CD14-positive monocyte (primary cell): ENCODE measurements at regions not wholly inside any gene's neighbourhood (a gene's known extent, or its start where the extent isn't known, plus 50 kb on each side); places are given as distances from the start of the nearest gene placed in this dataset.
A peak's percentile ranks its signal among the peaks of the same experiment; 100 is the strongest.

Source experiments
- DNase-seq, 3 donors: peaks; one replicate each; pipeline ENCODE4 v3.0.0-alpha.2; 2011 to 2022
- H2AFZ ChIP-seq: 2 replicates; pipeline ENCODE4 v1.6.0; 2012; ENCODE audit warnings: mild to moderate bottlenecking, low read depth, low read length, inconsistent platforms; ENCODE audit not compliant: insufficient read depth, poor library complexity, severe bottlenecking
- H3K27ac ChIP-seq, 2 donors: 1 replicate in 1 of 2; 2 replicates in 1 of 2; pipeline ENCODE4 v1.5.1; 2012 to 2013; ENCODE audit warnings: low read length in 2 of 2, control low read depth in 1 of 2, inconsistent platforms in 1 of 2, low read depth in 1 of 2, mild to moderate bottlenecking in 1 of 2
- H3K27me3 ChIP-seq, 2 donors: one replicate each; pipeline versions ENCODE4 v1.6.0 to v1.6.1; 2011 to 2013; ENCODE audit warnings: low read length in 2 of 2; ENCODE audit not compliant: control insufficient read depth in 2 of 2, insufficient read depth in 2 of 2
- H3K36me3 ChIP-seq, 2 donors: replicated peaks in 1 of 2; 1 replicate in 1 of 2; 2 replicates in 1 of 2; pipeline versions ENCODE4 v1.5.1 to v1.6.1; 2012 to 2013; ENCODE audit warnings: low read length in 2 of 2, control low read depth in 1 of 2, inconsistent platforms in 1 of 2, mild to moderate bottlenecking in 1 of 2; ENCODE audit not compliant: insufficient read depth in 2 of 2, control insufficient read depth in 1 of 2
- H3K4me1 ChIP-seq, 2 donors: 1 replicate in 1 of 2; 2 replicates in 1 of 2; pipeline versions ENCODE4 v1.5.1 to v1.6.1; 2012 to 2013; ENCODE audit warnings: low read length in 2 of 2, control low read depth in 1 of 2, inconsistent platforms in 1 of 2, mild to moderate bottlenecking in 1 of 2, moderate library complexity in 1 of 2; ENCODE audit not compliant: insufficient read depth in 2 of 2, control insufficient read depth in 1 of 2
- H3K4me2 ChIP-seq: replicated peaks from 2 replicates; pipeline ENCODE3; 2012; ENCODE audit warnings: low read length, moderate library complexity, mild to moderate bottlenecking; ENCODE audit not compliant: poor library complexity, severe bottlenecking; ENCODE audit errors: extremely low read depth
- H3K4me3 ChIP-seq, 3 experiments: fragments of 200-600 bp in 1 of 3; sonication (generic) in 1 of 3; replicated peaks in 1 of 3; 1 replicate in 2 of 3; 2 replicates in 1 of 3; pipeline ENCODE4 v1.5.1; 2011 to 2013; ENCODE audit warnings: low read length in 3 of 3, mild to moderate bottlenecking in 3 of 3, control low read depth in 2 of 3, low read depth in 2 of 3, inconsistent platforms in 1 of 3, moderate library complexity in 1 of 3
- H3K79me2 ChIP-seq: 2 replicates; pipeline ENCODE4 v1.6.0; 2012; ENCODE audit warnings: mild to moderate bottlenecking, control low read depth, inconsistent platforms, low read length, moderate library complexity; ENCODE audit not compliant: insufficient read depth
- H3K9ac ChIP-seq: 2 replicates; pipeline ENCODE4 v1.6.0; 2017; ENCODE audit warnings: low read length, mild to moderate bottlenecking; ENCODE audit not compliant: insufficient read depth, poor library complexity, severe bottlenecking
- H3K9me3 ChIP-seq, 2 donors: replicated peaks in 1 of 2; 1 replicate in 1 of 2; 2 replicates in 1 of 2; pipeline versions ENCODE4 v1.5.1 to v1.6.1; 2012 to 2013; ENCODE audit warnings: low read length in 2 of 2, control low read depth in 1 of 2; ENCODE audit not compliant: control insufficient read depth in 1 of 2, insufficient read depth in 1 of 2
- H4K20me1 ChIP-seq: 2 replicates; pipeline ENCODE4 v1.6.0; 2012; ENCODE audit warnings: mild to moderate bottlenecking, low read length, control low read depth, moderate library complexity; ENCODE audit not compliant: insufficient read depth
- H3K27ac Mint-ChIP-seq, 7 donors: one replicate each; pipeline ENCODE4 v1.8.0; 2020; ENCODE audit warnings: mild to moderate bottlenecking in 7 of 7, mixed read lengths in 7 of 7, moderate library complexity in 6 of 7, inconsistent platforms in 2 of 7
- H3K27me3 Mint-ChIP-seq, 3 donors: one replicate each; pipeline ENCODE4 v1.8.0; 2021 to 2022; ENCODE audit warnings: low read depth in 3 of 3, mild to moderate bottlenecking in 3 of 3, mixed read lengths in 3 of 3, moderate library complexity in 3 of 3, inconsistent platforms in 1 of 3
- H3K36me3 Mint-ChIP-seq, 2 donors: one replicate each; pipeline ENCODE4 v1.8.0; 2020; ENCODE audit warnings: mixed read lengths in 2 of 2, inconsistent platforms in 1 of 2, mild to moderate bottlenecking in 1 of 2
- H3K4me1 Mint-ChIP-seq: one replicate; pipeline ENCODE4 v1.8.0; 2020; ENCODE audit warnings: mild to moderate bottlenecking, mixed read lengths
- H3K4me3 Mint-ChIP-seq, 2 donors: one replicate each; pipeline ENCODE4 v1.8.0; 2020; ENCODE audit warnings: mild to moderate bottlenecking in 2 of 2, mixed read lengths in 2 of 2, moderate library complexity in 1 of 2
- H3K9me3 Mint-ChIP-seq, 7 donors: one replicate each; pipeline ENCODE4 v1.8.0; 2020 to 2022; ENCODE audit warnings: mixed read lengths in 7 of 7, mild to moderate bottlenecking in 6 of 7, moderate library complexity in 6 of 7, inconsistent platforms in 2 of 7
- WGBS: methylation state at CpG from one replicate; pipeline ENCODE4 v1.1.5; 2013; ENCODE audit warnings: missing lambda C conversion rate; ENCODE audit not compliant: insufficient coverage; 5-methylcytosine and 5-hydroxymethylcytosine counted together
- intact Hi-C, 2 donors: fragments of 100-400 bp; cut with micrococcal nuclease; formaldehyde crosslinking; loops; one replicate each; pipeline versions ENCODE4 v1.15.0 to v1.15.1; 2023
- TF ChIP-seq, protein P1 (sequence below): fragments of 200-600 bp; IDR thresholded peaks from one replicate; pipeline ENCODE4 v1.8.0; 2022; ENCODE audit warnings: antibody characterized with exemption, mild to moderate bottlenecking

- H2AFZ ChIP-seq: no peak overlapping the region
- Mint-ChIP-seq H3K9me3 (no peaks in the 10 kb centered on the region), H3K27ac (peak overlapping the region in 1 of 7 donors; percentile 52), H3K4me1 (no peaks in the 10 kb centered on the region), H3K36me3 (no peaks in the 10 kb centered on the region), H3K4me3 (no peak overlapping the region), H3K27me3 (peaks cover 3 to 13% (median 8%) of the 10 kb centered on the region in 3 donors)
- H3K27me3 ChIP-seq: no peaks in the 10 kb centered on the region
- H3K4me3 ChIP-seq: no peak overlapping the region
- H3K4me1 ChIP-seq: no peaks in the 10 kb centered on the region
- H3K9me3 ChIP-seq: no peaks in the 10 kb centered on the region
- H3K4me2 ChIP-seq: no peak overlapping the region
- no peak overlapping the region for H3K27ac ChIP-seq
- H4K20me1 ChIP-seq: no peaks in the 10 kb centered on the region
- WGBS: no CpG with 5 or more reads among the region's 5 CpGs
- no peak for DNase-seq
- no peaks in the 10 kb centered on the region for H3K36me3 ChIP-seq
- TF ChIP-seq, protein P1, sequence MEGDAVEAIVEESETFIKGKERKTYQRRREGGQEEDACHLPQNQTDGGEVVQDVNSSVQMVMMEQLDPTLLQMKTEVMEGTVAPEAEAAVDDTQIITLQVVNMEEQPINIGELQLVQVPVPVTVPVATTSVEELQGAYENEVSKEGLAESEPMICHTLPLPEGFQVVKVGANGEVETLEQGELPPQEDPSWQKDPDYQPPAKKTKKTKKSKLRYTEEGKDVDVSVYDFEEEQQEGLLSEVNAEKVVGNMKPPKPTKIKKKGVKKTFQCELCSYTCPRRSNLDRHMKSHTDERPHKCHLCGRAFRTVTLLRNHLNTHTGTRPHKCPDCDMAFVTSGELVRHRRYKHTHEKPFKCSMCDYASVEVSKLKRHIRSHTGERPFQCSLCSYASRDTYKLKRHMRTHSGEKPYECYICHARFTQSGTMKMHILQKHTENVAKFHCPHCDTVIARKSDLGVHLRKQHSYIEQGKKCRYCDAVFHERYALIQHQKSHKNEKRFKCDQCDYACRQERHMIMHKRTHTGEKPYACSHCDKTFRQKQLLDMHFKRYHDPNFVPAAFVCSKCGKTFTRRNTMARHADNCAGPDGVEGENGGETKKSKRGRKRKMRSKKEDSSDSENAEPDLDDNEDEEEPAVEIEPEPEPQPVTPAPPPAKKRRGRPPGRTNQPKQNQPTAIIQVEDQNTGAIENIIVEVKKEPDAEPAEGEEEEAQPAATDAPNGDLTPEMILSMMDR: no peak
- H3K79me2 ChIP-seq: no peaks in the 10 kb centered on the region
- H3K9ac ChIP-seq: no peak overlapping the region
- intact Hi-C loops: no loop called here
Observed at GRCh38 chr1:37242501-37242900, 208.2 kb upstream of the GRIK3 start.

GRCh38 chr1:37243368-37244082 is 209.2 kb upstream of the GRIK3 start:
- no peaks in the 10 kb centered on the region for H3K4me1 Mint-ChIP-seq
- 86% methylated on average over 6 of the region's 12 CpGs for WGBS
- H3K27me3 Mint-ChIP-seq: peaks cover 3 to 11% (median 8%) of the 10 kb centered on the region in 3 donors
- Histone ChIP-seq H3K4me1 (no peaks in the 10 kb centered on the region), H3K27ac (no peak overlapping the region), H3K27me3 (no peaks in the 10 kb centered on the region), H4K20me1 (no peaks in the 10 kb centered on the region), H3K79me2 (no peaks in the 10 kb centered on the region), H3K36me3 (no peaks in the 10 kb centered on the region), H2AFZ (no peak overlapping the region), H3K4me3 (no peak overlapping the region), H3K4me2 (no peak overlapping the region), H3K9me3 (no peaks in the 10 kb centered on the region), H3K9ac (no peak overlapping the region)
- no peak overlapping the region for H3K27ac Mint-ChIP-seq
- intact Hi-C loops: no loop called here
- no peak overlapping the region for H3K4me3 Mint-ChIP-seq
- H3K36me3 Mint-ChIP-seq: no peaks in the 10 kb centered on the region
- no peaks in the 10 kb centered on the region for H3K9me3 Mint-ChIP-seq
- TF ChIP-seq, protein P1: no peak
- DNase-seq: no peak
